Peyer's patch (tissue), 4 donors: ENCODE measurements at regions not wholly inside any gene's neighbourhood (a gene's known extent, or its start where the extent isn't known, plus 50 kb on each side); places are given as distances from the start of the nearest gene placed in this dataset.

Source experiments
- CTCF ChIP-seq, 6 experiments: fragments of 450-650 bp in 4 of 6; fragments of 200-600 bp in 2 of 6; sonication (generic) in 1 of 6; IDR thresholded peaks; one replicate each; pipeline ENCODE4 v1.5.1; 2017 to 2019; ENCODE audit warnings: antibody characterized with exemption in 6 of 6, mild to moderate bottlenecking in 3 of 6, moderate library complexity in 1 of 6
- POLR2A ChIP-seq, 2 donors: fragments of 450-650 bp; IDR thresholded peaks; one replicate each; pipeline ENCODE4 v1.5.1; 2017; ENCODE audit warnings: antibody characterized with exemption in 2 of 2, mild to moderate bottlenecking in 2 of 2, moderate library complexity in 2 of 2

GRCh38 chr6:22152841-22153240, 144.0 kb downstream of the PRL start:
- no peak for TF ChIP-seq CTCF (IDR thresholded peaks at IDR 0.05)
- no peak for TF ChIP-seq POLR2A (IDR thresholded peaks at IDR 0.05)
